CD4-positive, alpha-beta T cell treated with Interleukin-4 for 1 hour (primary cell): ENCODE measurements at regions not wholly inside any gene's neighbourhood (a gene's known extent, or its start where the extent isn't known, plus 50 kb on each side); places are given as distances from the start of the nearest gene placed in this dataset.
"Not testable (repeated sequence)": the region's sequence is repeated elsewhere in the genome, so short reads cannot be mapped to it uniquely, and the experiment has no call there.

Experiments
- DNase-seq, 2 donors: peaks; one replicate each; pipeline ENCODE4 v3.0.0-alpha.2; 2020 to 2022

DNA sequence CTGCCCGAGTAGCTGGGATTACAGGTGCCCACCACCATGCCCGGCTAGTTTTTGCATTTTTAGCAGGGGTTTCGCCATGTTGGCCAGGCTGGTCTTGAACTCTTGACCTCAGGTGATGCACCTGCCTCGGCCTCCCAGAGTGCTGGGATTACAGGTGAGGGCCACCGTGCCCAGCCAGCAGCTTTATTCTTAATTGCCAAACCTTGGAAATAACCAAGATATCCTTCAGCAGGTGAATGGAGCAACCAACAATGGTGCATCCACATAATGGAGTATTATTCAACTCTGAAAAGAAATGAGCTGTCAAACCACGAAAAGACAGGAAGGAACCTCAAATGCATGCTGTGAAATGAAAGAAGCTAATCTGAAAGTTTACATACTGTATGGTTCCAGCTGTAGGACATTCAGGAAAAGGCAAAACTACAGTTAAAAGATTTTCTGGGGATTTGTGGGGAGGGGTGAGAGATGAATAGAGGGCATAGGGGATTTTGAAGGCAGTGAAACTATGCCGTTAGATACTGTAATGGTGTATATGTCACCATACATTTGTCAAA is 118.8 kb upstream of the CCND2 start:
- DNase-seq = no peak

GRCh38 chr12:4153343-4153892 is 120.1 kb upstream of the CCND2 start:
- peak; percentile 80 to 84 for DNase-seq

- DNase-seq = peak in 1 of 2 donors; percentile 36
Measured at GRCh38 chr12:4152145-4152795, 121.3 kb upstream of the CCND2 start.

GRCh38 chr12:4151362-4152121 is 122.0 kb upstream of the CCND2 start:
- DNase-seq = no peak

- DNase-seq = not testable (repeated sequence)
Measured at GRCh38 chr12:4150355-4150754, 123.2 kb upstream of the CCND2 start.

- peak; percentile 75 to 89 for DNase-seq
Measured at GRCh38 chr12:4148418-4149056, 125.0 kb upstream of the CCND2 start.

DNA sequence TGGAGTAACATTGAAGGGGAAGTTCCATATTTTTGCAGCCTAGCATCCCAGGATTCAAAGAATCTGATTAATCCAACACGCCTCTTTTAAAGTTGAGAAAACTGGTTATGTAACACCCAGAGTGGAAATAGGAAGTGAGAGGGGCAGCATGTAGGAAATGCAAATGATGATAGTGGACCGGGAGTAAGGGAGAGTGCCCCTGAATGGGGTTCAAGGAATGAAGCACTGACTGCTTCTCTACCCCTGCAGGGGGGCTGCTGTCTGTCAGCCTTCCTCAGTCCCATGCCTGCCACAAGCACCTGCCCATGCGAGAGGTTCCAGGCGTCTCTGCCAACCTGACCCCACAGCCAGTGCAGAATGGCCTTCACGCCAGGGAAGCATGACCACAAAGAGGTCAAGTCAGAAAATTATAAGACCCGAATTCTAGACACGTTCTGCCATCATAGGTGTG is 126.5 kb upstream of the CCND2 start:
- no peak for DNase-seq

- DNase-seq = peak in 1 of 2 donors; percentile 39
Measured at GRCh38 chr12:4145990-4146859, 127.3 kb upstream of the CCND2 start.

DNA sequence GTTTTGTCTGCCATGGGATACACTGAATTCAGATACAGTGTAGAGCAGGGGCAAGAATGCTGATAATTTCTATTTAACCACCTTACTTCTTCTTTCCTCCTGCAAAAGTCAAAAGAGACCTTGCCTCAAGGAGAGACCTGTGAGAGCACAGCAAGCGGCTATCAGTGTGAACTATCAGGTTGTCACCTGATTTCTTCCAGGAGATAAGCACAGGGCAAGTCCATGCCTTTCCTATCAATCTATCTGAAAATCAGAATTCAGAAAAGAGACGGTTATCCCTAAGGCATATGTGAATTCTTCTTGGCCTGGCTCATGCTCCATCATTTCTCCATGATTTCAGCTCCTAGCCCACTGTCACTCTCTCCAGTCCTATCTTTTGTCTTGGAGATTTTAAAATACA is 128.9 kb upstream of the CCND2 start:
- no peak for DNase-seq

GRCh38 chr12:4143896-4144295 is 129.7 kb upstream of the CCND2 start:
- peak; percentile 31 to 57 for DNase-seq

DNA sequence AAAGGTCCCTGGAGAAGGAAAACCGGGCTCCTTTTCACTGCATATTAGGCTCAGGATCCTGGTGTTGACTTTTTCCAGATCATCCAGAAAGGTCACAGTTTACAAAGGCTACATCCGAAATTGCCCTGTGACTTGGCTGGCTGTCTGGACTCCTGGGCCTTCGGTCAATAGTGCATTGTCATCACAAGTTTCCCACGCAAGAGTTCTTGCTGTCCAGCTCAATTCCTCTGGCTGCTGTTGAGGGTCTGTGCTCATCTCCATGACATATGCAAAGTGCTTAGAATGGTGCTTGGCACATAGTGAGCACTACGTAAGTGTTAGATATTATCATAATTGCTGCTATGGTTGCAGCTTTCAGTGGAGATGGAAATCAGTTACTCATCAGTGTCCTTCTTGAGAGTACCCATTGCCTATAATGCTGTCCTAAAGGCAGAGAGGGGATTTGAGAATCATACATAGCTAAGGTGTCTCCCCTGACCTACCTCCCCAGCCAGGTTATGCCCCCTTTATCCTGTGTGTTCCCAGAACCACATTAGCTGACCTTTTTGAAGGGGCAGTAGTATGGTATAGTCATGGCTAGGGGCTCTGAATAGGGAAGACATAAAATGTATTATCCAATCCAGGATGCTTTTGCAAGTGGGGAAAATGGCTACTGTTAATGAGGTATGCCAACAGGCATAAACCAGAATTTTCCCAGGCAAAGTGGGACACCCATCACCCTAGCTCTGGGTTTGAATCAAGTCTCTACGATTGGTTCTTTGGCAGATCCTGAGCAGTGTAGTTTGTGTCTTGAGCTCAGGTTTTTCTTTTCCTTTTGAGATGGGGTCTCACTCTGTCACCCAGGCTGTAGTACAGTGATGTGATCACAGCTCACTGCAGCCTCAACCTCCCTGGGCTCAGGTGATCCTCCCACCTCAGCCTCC is 132.0 kb upstream of the CCND2 start:
- DNase-seq = peak in 1 of 2 donors; percentile 23

- no peak for DNase-seq
Measured at GRCh38 chr12:4140581-4141301, 132.8 kb upstream of the CCND2 start.

DNA sequence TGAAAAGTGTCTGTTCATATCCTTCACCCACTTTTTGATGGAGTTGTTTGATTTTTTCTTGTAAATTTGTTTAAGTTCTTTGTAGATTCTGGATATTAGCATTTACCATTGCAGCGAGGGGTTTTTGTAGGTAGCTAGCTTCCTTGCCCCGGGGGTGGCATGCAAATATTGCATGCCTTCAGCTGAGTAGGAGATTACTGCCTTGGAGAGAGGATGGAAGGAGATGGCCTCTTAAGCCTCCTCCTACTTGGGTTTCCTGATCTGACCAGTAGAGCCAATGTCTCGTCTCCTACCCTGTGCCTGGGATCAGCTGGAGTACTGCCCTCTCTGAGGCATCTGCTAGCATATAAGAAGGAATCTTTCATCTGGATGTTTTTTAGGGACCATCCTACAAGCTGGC is 134.4 kb upstream of the CCND2 start:
- no peak for DNase-seq

DNA sequence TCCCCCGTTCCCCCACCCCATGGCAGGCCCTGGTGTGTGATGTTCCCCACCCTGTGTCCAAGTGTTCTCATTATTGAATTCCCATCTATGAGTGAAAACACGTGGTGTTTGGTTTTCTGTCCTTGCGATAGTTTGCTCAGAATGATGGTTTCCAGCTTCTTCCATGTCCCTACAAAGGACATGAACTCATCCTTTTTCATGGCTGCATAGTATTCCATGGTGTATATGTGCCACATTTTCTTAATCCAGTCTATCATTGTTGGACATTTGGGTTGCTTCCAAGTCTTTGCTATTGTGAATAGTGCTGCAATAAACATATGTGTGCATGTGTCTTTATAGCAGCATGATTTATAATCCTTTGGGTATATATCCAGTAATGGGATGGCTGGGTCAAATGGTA is 135.0 kb upstream of the CCND2 start:
- DNase-seq = not testable (repeated sequence)

- DNase-seq = no peak
Measured at GRCh38 chr12:4138051-4138450, 135.5 kb upstream of the CCND2 start.

DNA sequence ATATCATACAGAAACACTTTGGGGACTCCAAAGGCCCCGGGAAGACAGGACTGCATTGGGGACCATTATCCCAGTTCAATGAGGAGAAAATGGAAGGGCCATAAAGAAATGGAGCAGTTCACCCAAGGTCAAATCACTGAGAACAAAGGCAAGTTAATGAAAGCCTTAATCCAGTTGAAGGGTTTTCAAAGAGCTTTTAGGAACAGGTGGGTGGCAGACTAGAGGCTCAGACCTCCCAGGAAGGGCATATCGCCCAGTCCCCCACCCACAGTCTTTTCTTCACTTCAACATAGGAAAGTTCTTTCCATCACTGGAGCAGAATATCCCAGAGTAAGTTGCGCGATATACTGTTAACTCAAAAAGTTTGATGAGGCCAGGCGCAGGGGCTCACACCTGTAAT is 136.1 kb upstream of the CCND2 start:
- DNase-seq = no peak

- no peak for DNase-seq
Measured at GRCh38 chr12:4137015-4137414, 136.5 kb upstream of the CCND2 start.

DNA sequence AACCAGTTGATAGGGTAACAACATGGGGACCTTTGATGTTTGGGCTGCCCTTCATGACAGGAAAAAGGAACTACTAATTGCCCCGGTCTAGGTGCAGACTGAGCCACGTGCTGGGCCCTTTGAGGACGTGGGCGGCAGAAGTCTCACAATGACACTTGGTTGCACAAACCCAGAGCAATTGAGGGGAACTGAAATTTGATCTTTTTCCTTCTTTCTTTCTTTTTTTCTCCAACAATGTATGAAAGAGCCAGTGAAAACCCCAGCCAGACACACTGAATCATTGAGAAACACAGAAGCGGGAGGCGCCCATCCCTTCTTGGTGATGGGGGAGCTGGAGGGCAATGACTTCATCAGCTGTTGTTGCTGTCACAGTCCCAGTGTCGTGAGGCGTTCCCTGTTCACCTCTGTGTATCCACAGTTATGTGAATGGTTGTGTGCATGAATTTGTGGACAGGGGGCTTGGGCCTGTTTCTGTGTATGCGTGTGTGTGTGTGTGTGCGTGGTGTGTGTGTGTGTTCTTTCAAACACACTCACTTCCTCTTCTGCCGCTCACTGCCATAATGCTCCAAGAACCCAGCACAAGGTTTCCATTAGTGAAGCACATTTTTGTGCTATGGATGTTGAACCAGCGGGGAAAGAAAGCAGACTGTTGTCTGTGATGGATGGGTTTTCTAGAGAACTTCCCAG is 137.5 kb upstream of the CCND2 start:
- peak in 1 of 2 donors; percentile 54 for DNase-seq

DNA sequence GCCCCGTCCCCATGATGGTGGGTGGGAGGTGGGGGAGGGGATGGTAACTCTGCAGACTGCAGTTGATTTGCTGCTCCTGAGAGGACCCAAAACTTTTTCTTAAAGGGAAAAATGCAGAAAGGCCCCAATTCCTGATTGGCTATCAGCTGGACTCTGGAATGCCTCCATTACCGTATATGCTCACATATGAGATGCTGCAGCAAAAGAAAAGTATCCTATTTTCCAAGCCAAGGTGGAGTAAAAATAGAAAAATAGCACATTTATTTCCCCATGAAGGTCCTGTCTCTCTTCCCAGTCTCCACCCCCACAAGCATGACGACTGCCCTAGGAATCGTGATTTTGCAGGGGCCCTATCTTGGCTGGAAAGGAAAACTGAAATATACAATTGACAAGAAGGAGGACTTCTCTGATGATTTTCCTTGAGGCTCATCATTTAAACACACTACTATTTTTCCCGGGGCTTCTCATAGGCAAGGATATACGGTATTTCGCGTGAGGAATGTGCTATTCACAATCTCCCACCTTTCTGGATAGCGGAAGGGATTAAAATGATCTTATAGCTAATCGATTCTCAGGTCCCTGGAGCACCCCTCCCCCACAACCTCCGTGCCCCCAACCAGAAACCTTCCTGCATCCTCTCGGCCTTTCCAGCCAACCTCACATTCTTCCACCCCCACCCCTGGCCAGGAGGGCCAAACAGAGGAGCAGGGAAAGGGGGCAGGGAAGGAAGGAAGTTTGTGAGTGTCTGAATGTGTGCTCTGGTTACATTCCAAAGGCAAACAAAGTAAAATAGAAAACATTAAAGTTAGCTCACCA is 138.9 kb upstream of the CCND2 start:
- no peak for DNase-seq
